ENCODE measurements at regions not wholly inside any gene's neighbourhood (a gene's known extent, or its start where the extent isn't known, plus 50 kb on each side); places are given as distances from the start of the nearest gene placed in this dataset.
"Not testable (repeated sequence)": the region's sequence is repeated elsewhere in the genome, so short reads cannot be mapped to it uniquely, and the experiment has no call there.

DNA sequence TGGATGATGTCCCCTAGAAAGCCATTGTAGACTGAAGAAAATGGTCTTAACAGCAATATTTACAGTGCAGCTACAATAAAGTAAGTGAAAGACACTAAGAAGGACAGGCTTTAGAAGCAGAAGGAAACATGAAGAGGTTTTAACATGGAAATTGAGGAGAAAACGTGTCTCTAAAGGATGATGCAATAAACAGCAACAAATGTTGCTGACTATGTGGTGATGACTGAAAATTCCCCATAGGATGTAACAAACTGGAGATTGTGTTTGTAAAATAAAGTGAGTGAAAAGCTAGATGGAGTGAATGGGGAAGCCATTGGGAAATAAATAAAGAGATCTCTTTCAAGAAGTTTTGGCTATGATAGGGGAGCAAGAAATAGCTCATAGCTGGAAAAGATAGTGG is 186.7 kb upstream of the IPO5 start (continued):
- no peak for TF ChIP-seq ZNF8 (CRISPR knock-in tag; IDR thresholded peaks at IDR 0.05)
- no peak for TF ChIP-seq CSDC2 (CRISPR knock-in tag; IDR thresholded peaks at IDR 0.05)

DNA sequence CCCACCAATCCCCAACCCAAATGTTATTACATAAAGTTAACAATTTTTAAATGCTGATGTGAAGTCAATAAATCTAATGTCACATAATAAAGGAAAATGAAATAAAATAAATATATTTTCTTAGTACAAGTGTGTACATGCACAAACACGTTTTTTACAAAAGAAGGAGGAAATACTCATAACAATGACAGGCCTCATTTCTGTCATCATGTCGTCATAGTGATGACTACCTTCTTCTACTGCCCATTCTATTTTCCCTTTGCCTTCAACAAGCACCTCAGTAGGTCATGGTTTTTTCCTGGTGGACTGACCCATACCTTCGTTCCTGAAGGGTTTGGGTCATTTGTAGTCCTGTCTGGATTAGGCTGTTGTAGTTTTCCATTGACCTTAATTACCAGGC is 185.3 kb upstream of the IPO5 start:
- no peak for ATAC-seq
- no peak for TF ChIP-seq ISL1 (CRISPR knock-in tag; IDR thresholded peaks at IDR 0.05)
- TF ChIP-seq ZFP30 (CRISPR knock-in tag; IDR thresholded peaks at IDR 0.05), result no peak

DNA sequence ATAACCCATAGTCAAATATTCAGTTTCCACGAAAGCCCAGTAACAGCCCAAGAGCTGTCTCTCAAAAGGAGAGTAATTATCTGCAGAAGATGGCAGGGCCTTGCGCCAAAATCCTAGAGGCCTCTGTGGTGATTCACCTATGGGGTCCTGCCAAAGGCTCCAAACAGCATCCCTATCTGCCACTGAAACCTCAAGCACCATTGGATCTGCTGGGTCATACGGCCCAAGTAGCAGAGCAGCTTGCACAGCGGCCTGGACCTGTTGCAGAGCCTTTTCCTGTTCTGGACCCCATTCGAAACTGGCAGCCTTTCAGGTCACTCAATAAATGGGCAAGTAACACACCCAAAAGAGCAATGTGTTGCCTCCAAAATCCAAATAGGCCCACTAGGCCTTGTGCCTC is 183.2 kb upstream of the IPO5 start:
- not testable (repeated sequence) for ATAC-seq

DNA sequence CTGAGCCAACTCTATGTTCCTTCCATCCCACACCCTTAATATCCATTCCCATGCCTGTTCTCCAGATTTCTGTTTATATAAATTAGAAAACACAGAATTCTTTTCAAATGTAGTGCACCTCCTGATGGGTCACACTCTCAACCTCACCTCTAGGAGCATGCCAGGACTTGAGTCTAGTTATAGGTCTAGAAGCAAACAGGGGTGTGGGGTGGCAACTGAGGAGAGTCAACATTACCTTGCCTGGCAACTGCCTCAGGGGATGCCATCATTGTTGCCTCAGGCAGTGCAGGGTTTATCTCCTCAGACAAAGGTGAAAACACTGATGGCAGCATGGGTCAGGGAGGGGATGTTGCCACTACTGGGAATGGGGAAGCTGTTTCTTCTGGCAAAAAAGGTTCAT is 181.0 kb upstream of the IPO5 start:
- not testable (repeated sequence) for ATAC-seq

DNA sequence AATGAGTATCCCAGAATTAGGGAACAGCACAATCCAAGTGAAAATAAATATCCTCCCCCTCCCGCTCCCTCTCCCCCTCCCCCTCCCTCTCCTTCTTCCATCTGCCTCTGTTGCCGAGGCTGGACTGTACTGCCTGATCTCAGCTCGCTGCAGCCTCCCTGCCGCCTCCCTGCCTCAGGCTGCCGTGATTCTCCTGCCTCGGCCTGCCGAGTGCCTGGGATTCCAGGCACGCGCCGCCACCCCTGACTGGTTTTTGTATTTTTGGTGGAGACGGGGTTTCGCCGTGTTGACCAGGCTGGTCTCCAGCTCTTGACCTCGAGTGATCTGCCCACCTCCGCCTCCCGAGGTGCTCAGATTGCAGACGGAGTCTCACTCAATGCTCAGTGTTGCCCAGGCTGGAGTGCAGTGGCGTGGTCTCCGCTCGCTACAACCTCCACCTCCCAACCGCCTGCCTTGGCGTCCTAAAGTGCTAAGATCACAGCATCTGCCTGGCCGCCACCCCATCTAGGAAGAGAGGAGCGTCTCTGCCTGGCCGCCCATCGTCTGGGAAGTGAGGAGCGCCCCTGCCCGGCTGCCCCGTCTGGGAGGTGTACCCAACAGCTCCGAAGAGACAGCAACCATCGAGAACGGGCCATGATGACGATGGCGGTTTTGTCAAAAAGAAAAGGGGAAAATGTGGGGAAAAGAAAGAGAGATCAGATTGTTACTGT is 178.9 kb upstream of the IPO5 start:
- not testable (repeated sequence) for ATAC-seq

DNA sequence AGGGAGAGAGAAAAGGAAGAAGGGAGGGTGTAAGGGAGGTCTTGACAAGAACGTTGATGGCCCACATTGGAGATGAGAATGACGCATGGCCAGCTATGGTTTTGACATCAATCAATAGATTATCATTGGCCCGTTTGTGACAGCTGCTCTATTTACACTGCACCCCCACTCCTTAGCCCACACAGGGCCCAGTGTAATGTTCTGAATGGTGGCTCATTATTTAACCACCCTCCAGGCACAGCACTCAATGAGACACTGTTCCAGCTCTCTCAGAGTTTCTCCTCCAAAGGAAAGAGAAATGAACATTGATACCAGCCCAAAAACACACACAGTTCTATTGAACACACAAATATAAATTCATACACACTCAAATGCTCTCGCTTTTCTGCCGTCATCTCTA is 173.0 kb upstream of the IPO5 start:
- no peak for ATAC-seq
- TF ChIP-seq ZNF70 (CRISPR knock-in tag; IDR thresholded peaks at IDR 0.05), result no peak
- TF ChIP-seq TOX (CRISPR knock-in tag; IDR thresholded peaks at IDR 0.05; ENCODE audit: borderline replicate concordance), result no peak
- TF ChIP-seq CSDC2 (CRISPR knock-in tag; IDR thresholded peaks at IDR 0.05), result no peak
- TF ChIP-seq RARB (CRISPR knock-in tag; IDR thresholded peaks at IDR 0.05), result no peak
- TF ChIP-seq, protein P1, sequence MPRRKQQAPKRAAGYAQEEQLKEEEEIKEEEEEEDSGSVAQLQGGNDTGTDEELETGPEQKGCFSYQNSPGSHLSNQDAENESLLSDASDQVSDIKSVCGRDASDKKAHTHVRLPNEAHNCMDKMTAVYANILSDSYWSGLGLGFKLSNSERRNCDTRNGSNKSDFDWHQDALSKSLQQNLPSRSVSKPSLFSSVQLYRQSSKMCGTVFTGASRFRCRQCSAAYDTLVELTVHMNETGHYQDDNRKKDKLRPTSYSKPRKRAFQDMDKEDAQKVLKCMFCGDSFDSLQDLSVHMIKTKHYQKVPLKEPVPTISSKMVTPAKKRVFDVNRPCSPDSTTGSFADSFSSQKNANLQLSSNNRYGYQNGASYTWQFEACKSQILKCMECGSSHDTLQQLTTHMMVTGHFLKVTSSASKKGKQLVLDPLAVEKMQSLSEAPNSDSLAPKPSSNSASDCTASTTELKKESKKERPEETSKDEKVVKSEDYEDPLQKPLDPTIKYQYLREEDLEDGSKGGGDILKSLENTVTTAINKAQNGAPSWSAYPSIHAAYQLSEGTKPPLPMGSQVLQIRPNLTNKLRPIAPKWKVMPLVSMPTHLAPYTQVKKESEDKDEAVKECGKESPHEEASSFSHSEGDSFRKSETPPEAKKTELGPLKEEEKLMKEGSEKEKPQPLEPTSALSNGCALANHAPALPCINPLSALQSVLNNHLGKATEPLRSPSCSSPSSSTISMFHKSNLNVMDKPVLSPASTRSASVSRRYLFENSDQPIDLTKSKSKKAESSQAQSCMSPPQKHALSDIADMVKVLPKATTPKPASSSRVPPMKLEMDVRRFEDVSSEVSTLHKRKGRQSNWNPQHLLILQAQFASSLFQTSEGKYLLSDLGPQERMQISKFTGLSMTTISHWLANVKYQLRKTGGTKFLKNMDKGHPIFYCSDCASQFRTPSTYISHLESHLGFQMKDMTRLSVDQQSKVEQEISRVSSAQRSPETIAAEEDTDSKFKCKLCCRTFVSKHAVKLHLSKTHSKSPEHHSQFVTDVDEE (CRISPR knock-in tag; IDR thresholded peaks at IDR 0.05), result no peak
- no peak for TF ChIP-seq SNAI2 (CRISPR knock-in tag; IDR thresholded peaks at IDR 0.05)
- no peak for TF ChIP-seq TCF4 (CRISPR knock-in tag; IDR thresholded peaks at IDR 0.05; ENCODE audit: borderline replicate concordance)
- no peak for TF ChIP-seq BACH2 (CRISPR knock-in tag; IDR thresholded peaks at IDR 0.05; ENCODE audit: borderline replicate concordance)
- no peak for TF ChIP-seq OSR1 (CRISPR knock-in tag; IDR thresholded peaks at IDR 0.05)
- TF ChIP-seq ZFP3 (CRISPR knock-in tag; IDR thresholded peaks at IDR 0.05), result no peak
- TF ChIP-seq, protein P2, sequence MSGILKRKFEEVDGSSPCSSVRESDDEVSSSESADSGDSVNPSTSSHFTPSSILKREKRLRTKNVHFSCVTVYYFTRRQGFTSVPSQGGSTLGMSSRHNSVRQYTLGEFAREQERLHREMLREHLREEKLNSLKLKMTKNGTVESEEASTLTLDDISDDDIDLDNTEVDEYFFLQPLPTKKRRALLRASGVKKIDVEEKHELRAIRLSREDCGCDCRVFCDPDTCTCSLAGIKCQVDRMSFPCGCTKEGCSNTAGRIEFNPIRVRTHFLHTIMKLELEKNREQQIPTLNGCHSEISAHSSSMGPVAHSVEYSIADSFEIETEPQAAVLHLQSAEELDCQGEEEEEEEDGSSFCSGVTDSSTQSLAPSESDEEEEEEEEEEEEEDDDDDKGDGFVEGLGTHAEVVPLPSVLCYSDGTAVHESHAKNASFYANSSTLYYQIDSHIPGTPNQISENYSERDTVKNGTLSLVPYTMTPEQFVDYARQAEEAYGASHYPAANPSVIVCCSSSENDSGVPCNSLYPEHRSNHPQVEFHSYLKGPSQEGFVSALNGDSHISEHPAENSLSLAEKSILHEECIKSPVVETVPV (CRISPR knock-in tag; IDR thresholded peaks at IDR 0.05), result no peak
- TF ChIP-seq ZC3H10 (CRISPR knock-in tag; IDR thresholded peaks at IDR 0.05), result no peak
- TF ChIP-seq GLIS3 (CRISPR knock-in tag; IDR thresholded peaks at IDR 0.05), result no peak
- TF ChIP-seq, protein P3, sequence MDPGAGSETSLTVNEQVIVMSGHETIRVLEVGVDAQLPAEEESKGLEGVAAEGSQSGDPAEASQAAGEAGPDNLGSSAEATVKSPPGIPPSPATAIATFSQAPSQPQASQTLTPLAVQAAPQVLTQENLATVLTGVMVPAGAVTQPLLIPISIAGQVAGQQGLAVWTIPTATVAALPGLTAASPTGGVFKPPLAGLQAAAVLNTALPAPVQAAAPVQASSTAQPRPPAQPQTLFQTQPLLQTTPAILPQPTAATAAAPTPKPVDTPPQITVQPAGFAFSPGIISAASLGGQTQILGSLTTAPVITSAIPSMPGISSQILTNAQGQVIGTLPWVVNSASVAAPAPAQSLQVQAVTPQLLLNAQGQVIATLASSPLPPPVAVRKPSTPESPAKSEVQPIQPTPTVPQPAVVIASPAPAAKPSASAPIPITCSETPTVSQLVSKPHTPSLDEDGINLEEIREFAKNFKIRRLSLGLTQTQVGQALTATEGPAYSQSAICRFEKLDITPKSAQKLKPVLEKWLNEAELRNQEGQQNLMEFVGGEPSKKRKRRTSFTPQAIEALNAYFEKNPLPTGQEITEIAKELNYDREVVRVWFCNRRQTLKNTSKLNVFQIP (CRISPR knock-in tag; IDR thresholded peaks at IDR 0.05; ENCODE audit: borderline replicate concordance, low read depth), result no peak
- TF ChIP-seq ARNTL (CRISPR knock-in tag; IDR thresholded peaks at IDR 0.05; ENCODE audit: borderline replicate concordance, low read depth), result no peak
- TF ChIP-seq ESRRG (CRISPR knock-in tag; IDR thresholded peaks at IDR 0.05), result no peak
- no peak for TF ChIP-seq ZNF565 (CRISPR knock-in tag; conservative IDR thresholded peaks at IDR 0.05; ENCODE audit: low read depth)

Measured in SK-N-SH treated with all-trans-retinoic acid at 6 μM for 48 hours (cell line).